Neural progenitor cell (in vitro differentiated cells): ENCODE measurements at regions not wholly inside any gene's neighbourhood (a gene's known extent, or its start where the extent isn't known, plus 50 kb on each side); places are given as distances from the start of the nearest gene placed in this dataset.

Experiments
- DNase-seq: peaks from one replicate; pipeline ENCODE4 v3.0.0-alpha.2; 2016; ENCODE audit warnings: low spot score
- H2AFZ ChIP-seq: fragments of 200-600 bp; sonication (generic); replicated peaks from 2 replicates; pipeline ENCODE4 v1.6.1; 2016; ENCODE audit warnings: antibody characterized with exemption
- H3F3A ChIP-seq: fragments of 200-600 bp; sonication (generic); 2 replicates; pipeline ENCODE4 v1.6.1; 2016; ENCODE audit warnings: antibody characterized with exemption, low read depth
- H3K27ac ChIP-seq: fragments of 200-600 bp; sonication (generic); 2 replicates; pipeline ENCODE4 v1.5.1; 2016; ENCODE audit warnings: mild to moderate bottlenecking
- H3K27me3 ChIP-seq: fragments of 200-600 bp; sonication (generic); 2 replicates; pipeline ENCODE4 v1.6.1; 2016; ENCODE audit warnings: mild to moderate bottlenecking, moderate library complexity
- H3K36me3 ChIP-seq: fragments of 200-600 bp; sonication (generic); 2 replicates; pipeline ENCODE4 v1.5.1; 2016
- H3K4me1 ChIP-seq: fragments of 200-600 bp; sonication (generic); 2 replicates; pipeline ENCODE4 v1.6.1; 2016; ENCODE audit warnings: mixed run types
- H3K4me2 ChIP-seq: fragments of 200-600 bp; sonication (generic); 2 replicates; pipeline ENCODE4 v1.6.1; 2016
- H3K4me3 ChIP-seq: fragments of 200-600 bp; sonication (generic); 2 replicates; pipeline ENCODE4 v1.5.1; 2016
- H3K79me2 ChIP-seq: fragments of 200-600 bp; sonication (generic); 2 replicates; pipeline ENCODE4 v1.6.1; 2016; ENCODE audit warnings: low read depth
- H3K9ac ChIP-seq: fragments of 200-600 bp; sonication (generic); 2 replicates; pipeline ENCODE4 v1.6.1; 2016
- H3K9me3 ChIP-seq: fragments of 200-600 bp; sonication (generic); 2 replicates; pipeline ENCODE4 v1.5.1; 2016; ENCODE audit warnings: low read depth
- H4K20me1 ChIP-seq: fragments of 200-600 bp; sonication (generic); 2 replicates; pipeline ENCODE4 v1.6.1; 2016; ENCODE audit warnings: low read depth
- H3K27ac Mint-ChIP-seq: 3 replicates; pipeline ENCODE4 v1.8.0; 2021; ENCODE audit warnings: mixed read lengths
- H3K27me3 Mint-ChIP-seq: 2 replicates; pipeline ENCODE4 v1.8.0; 2022; ENCODE audit warnings: low read depth, mild to moderate bottlenecking, inconsistent platforms, moderate library complexity, mixed read lengths; ENCODE audit not compliant: insufficient read depth
- H3K36me3 Mint-ChIP-seq: 3 replicates; pipeline ENCODE4 v1.8.0; 2021; ENCODE audit warnings: mixed read lengths
- H3K4me1 Mint-ChIP-seq: 3 replicates; pipeline ENCODE4 v1.8.0; 2021; ENCODE audit warnings: mixed read lengths
- H3K4me3 Mint-ChIP-seq: 3 replicates; pipeline ENCODE4 v1.8.0; 2021; ENCODE audit warnings: mild to moderate bottlenecking, moderate library complexity, mixed read lengths
- H3K9me3 Mint-ChIP-seq: 3 replicates; pipeline ENCODE4 v1.8.0; 2020; ENCODE audit warnings: mixed read lengths
- EZH2 ChIP-seq: fragments of 200-600 bp; sonication (generic); IDR thresholded peaks from 2 replicates; pipeline ENCODE4 v1.6.1; 2017; ENCODE audit warnings: antibody characterized with exemption, mild to moderate bottlenecking, moderate library complexity
- EZH2phosphoT487 ChIP-seq: fragments of 200-600 bp; sonication (generic); IDR thresholded peaks from 2 replicates; pipeline ENCODE4 v1.6.1; 2017; ENCODE audit warnings: antibody characterized with exemption
- TF ChIP-seq, protein P1 (sequence below): fragments of 200-600 bp; sonication (generic); IDR thresholded peaks from 2 replicates; pipeline ENCODE4 v1.5.1; 2017; ENCODE audit warnings: antibody characterized with exemption, mild to moderate bottlenecking

- Histone ChIP-seq H3K4me1 (no peaks in the 10 kb centered on the region), H3K9ac (no peak overlapping the region), H3K27ac (no peak overlapping the region), H3F3A (no peaks in the 10 kb centered on the region), H3K9me3 (no peaks in the 10 kb centered on the region), H3K4me3 (no peak overlapping the region), H3K36me3 (no peaks in the 10 kb centered on the region), H3K27me3 (no peaks in the 10 kb centered on the region), H2AFZ (no peak overlapping the region), H3K4me2 (no peak overlapping the region), H4K20me1 (no peaks in the 10 kb centered on the region), H3K79me2 (no peaks in the 10 kb centered on the region)
- DNase-seq: no peak
- no peaks in the 10 kb centered on the region for H3K27me3 Mint-ChIP-seq
- TF ChIP-seq, protein P1, sequence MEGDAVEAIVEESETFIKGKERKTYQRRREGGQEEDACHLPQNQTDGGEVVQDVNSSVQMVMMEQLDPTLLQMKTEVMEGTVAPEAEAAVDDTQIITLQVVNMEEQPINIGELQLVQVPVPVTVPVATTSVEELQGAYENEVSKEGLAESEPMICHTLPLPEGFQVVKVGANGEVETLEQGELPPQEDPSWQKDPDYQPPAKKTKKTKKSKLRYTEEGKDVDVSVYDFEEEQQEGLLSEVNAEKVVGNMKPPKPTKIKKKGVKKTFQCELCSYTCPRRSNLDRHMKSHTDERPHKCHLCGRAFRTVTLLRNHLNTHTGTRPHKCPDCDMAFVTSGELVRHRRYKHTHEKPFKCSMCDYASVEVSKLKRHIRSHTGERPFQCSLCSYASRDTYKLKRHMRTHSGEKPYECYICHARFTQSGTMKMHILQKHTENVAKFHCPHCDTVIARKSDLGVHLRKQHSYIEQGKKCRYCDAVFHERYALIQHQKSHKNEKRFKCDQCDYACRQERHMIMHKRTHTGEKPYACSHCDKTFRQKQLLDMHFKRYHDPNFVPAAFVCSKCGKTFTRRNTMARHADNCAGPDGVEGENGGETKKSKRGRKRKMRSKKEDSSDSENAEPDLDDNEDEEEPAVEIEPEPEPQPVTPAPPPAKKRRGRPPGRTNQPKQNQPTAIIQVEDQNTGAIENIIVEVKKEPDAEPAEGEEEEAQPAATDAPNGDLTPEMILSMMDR: no peak
- TF ChIP-seq EZH2phosphoT487: no peak
- TF ChIP-seq EZH2: no peak
- no peak overlapping the region for H3K4me3 Mint-ChIP-seq
- no peaks in the 10 kb centered on the region for H3K9me3 Mint-ChIP-seq
- H3K4me1 Mint-ChIP-seq: no peaks in the 10 kb centered on the region
- H3K36me3 Mint-ChIP-seq: no peaks in the 10 kb centered on the region
- H3K27ac Mint-ChIP-seq: no peak overlapping the region
These were observed 419.3 kb upstream of the MEF2C start for GRCh38 chr5:89302102-89302891.

- Mint-ChIP-seq H3K36me3 (no peaks in the 10 kb centered on the region), H3K27me3 (no peaks in the 10 kb centered on the region), H3K9me3 (no peaks in the 10 kb centered on the region), H3K4me3 (no peak overlapping the region), H3K27ac (no peak overlapping the region), H3K4me1 (no peaks in the 10 kb centered on the region)
- TF ChIP-seq EZH2 (no peak), EZH2phosphoT487 (no peak)
- TF ChIP-seq, protein P1: no peak
- H3K9me3 ChIP-seq: no peaks in the 10 kb centered on the region
- H3K27me3 ChIP-seq: no peaks in the 10 kb centered on the region
- DNase-seq: no peak
- no peak overlapping the region for H3K27ac ChIP-seq
- H3K79me2 ChIP-seq: no peaks in the 10 kb centered on the region
- no peak overlapping the region for H3K4me2 ChIP-seq
- no peak overlapping the region for H3K9ac ChIP-seq
- H4K20me1 ChIP-seq: no peaks in the 10 kb centered on the region
- no peaks in the 10 kb centered on the region for H3F3A ChIP-seq
- H3K4me3 ChIP-seq: no peak overlapping the region
- H3K36me3 ChIP-seq: no peaks in the 10 kb centered on the region
- H2AFZ ChIP-seq: no peak overlapping the region
- no peaks in the 10 kb centered on the region for H3K4me1 ChIP-seq
These were observed 418.5 kb upstream of the MEF2C start for GRCh38 chr5:89301321-89302025.

- no peaks in the 10 kb centered on the region for H3K9me3 ChIP-seq
- no peaks in the 10 kb centered on the region for H4K20me1 ChIP-seq
- H3K79me2 ChIP-seq: no peaks in the 10 kb centered on the region
- H3K4me1 Mint-ChIP-seq: no peaks in the 10 kb centered on the region
- no peak overlapping the region for H3K9ac ChIP-seq
- no peak for DNase-seq
- no peaks in the 10 kb centered on the region for H3K4me1 ChIP-seq
- H3K27me3 Mint-ChIP-seq: no peaks in the 10 kb centered on the region
- TF ChIP-seq, protein P1: no peak
- H3K4me3 Mint-ChIP-seq: no peak overlapping the region
- no peaks in the 10 kb centered on the region for H3F3A ChIP-seq
- no peak overlapping the region for H3K4me3 ChIP-seq
- H3K27ac Mint-ChIP-seq: no peak overlapping the region
- H3K27me3 ChIP-seq: no peaks in the 10 kb centered on the region
- no peaks in the 10 kb centered on the region for H3K36me3 ChIP-seq
- H2AFZ ChIP-seq: no peak overlapping the region
- no peak overlapping the region for H3K4me2 ChIP-seq
- no peak overlapping the region for H3K27ac ChIP-seq
- H3K9me3 Mint-ChIP-seq: no peaks in the 10 kb centered on the region
- H3K36me3 Mint-ChIP-seq: no peaks in the 10 kb centered on the region
These were observed 417.5 kb upstream of the MEF2C start for GRCh38 chr5:89300426-89300970.
